Activated B cell treated with CpG ODN at 0.5 μM for 24 hours (primary cell): ENCODE measurements at regions not wholly inside any gene's neighbourhood (a gene's known extent, or its start where the extent isn't known, plus 50 kb on each side); places are given as distances from the start of the nearest gene placed in this dataset.

Source experiments
- ATAC-seq: fragments of 200-7000 bp; cut with Tn5 transposase; one replicate; pipeline ENCODE4 v1.10.0; 2021; ENCODE audit warnings: low read depth, mild to moderate bottlenecking, moderate library complexity
- CTCF ChIA-PET: fragments of 350-600 bp; sonication (Branson Sonifier 250); formaldehyde crosslinking; loops from one replicate; lab custom pipeline; 2021; ENCODE audit warnings: antibody characterized with exemption; lab: Charles Lee
- POLR2A ChIA-PET: fragments of 350-600 bp; sonication (Branson Sonifier 250); formaldehyde crosslinking; loops from one replicate; lab custom pipeline; 2021; ENCODE audit warnings: antibody characterized with exemption; lab: Charles Lee
- DNase-seq: peaks from one replicate; pipeline ENCODE4 v3.0.0; 2022
- H3K27ac Mint-ChIP-seq: one replicate; pipeline ENCODE4 v1.8.0; 2020; ENCODE audit warnings: mixed read lengths
- H3K27me3 Mint-ChIP-seq: one replicate; pipeline ENCODE4 v1.8.0; 2021; ENCODE audit warnings: mixed read lengths
- H3K36me3 Mint-ChIP-seq: one replicate; pipeline ENCODE4 v1.8.0; 2021; ENCODE audit warnings: low read depth, mixed read lengths
- H3K4me1 Mint-ChIP-seq: one replicate; pipeline ENCODE4 v1.8.0; 2021; ENCODE audit warnings: mixed read lengths
- H3K4me3 Mint-ChIP-seq: one replicate; pipeline ENCODE4 v1.8.0; 2020; ENCODE audit warnings: mild to moderate bottlenecking, mixed read lengths
- H3K9me3 Mint-ChIP-seq: one replicate; pipeline ENCODE4 v1.8.0; 2020; ENCODE audit warnings: mixed read lengths
- intact Hi-C: fragments of 100-400 bp; cut with micrococcal nuclease; formaldehyde crosslinking; loops from one replicate; pipeline ENCODE4 v1.15.1; 2024
- TF ChIP-seq, protein P1 (sequence below): fragments of 200-600 bp; IDR thresholded peaks from one replicate; pipeline ENCODE4 v1.8.0; 2022; ENCODE audit warnings: antibody characterized with exemption, mild to moderate bottlenecking

DNA sequence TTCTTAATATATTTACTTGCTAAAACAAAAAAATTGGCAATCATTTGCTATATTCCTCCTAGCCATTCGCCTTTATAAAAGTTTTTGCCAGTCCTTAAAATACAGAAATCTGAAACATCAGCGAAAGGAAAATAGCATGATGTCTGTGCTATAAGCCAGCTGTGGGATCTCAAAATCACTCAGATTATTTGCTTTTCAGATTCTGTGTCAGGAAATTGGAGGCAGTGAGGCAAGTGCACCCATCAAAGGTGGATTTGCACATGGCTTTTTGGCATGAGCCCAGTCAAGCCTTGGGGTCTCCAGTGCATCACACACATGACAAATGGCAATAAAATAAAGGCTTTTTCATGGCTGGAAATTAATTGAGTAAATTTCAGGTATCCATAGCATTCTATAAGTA, 196.8 kb upstream of the DAPK1 start:
- no peaks in the 10 kb centered on the region for H3K4me1 Mint-ChIP-seq
- POLR2A ChIA-PET: no interaction called here
- CTCF ChIA-PET: no interaction called here

DNA sequence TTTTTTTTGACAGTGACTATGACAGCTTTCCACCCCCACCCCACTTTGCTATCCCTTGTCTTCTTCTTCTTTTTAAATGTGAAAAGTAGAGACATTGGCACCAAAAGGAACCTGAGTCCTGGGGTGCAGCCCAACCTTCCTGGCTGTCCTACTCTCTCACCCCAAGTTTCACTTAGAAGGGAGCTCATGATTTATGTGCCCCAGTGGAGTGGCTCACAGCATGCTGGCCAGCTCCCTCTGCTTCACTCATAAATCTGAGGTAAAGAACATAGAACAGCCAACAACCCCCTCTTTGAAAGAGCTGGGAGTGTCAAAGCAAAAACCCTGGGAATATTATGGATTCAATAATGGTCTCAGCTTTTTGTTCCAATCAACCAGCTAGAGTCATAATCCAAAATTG, 196.3 kb upstream of the DAPK1 start:
- DNase-seq (no peak), ATAC-seq (no peak)
- TF ChIP-seq, protein P1, sequence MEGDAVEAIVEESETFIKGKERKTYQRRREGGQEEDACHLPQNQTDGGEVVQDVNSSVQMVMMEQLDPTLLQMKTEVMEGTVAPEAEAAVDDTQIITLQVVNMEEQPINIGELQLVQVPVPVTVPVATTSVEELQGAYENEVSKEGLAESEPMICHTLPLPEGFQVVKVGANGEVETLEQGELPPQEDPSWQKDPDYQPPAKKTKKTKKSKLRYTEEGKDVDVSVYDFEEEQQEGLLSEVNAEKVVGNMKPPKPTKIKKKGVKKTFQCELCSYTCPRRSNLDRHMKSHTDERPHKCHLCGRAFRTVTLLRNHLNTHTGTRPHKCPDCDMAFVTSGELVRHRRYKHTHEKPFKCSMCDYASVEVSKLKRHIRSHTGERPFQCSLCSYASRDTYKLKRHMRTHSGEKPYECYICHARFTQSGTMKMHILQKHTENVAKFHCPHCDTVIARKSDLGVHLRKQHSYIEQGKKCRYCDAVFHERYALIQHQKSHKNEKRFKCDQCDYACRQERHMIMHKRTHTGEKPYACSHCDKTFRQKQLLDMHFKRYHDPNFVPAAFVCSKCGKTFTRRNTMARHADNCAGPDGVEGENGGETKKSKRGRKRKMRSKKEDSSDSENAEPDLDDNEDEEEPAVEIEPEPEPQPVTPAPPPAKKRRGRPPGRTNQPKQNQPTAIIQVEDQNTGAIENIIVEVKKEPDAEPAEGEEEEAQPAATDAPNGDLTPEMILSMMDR: no peak
- intact Hi-C loops: no loop called here
- POLR2A ChIA-PET: no interaction called here
- Mint-ChIP-seq H3K27me3 (no peaks in the 10 kb centered on the region), H3K36me3 (no peaks in the 10 kb centered on the region), H3K27ac (no peak overlapping the region), H3K4me3 (no peak overlapping the region), H3K4me1 (no peaks in the 10 kb centered on the region), H3K9me3 (no peaks in the 10 kb centered on the region)
- CTCF ChIA-PET: no interaction called here

More for the DNA sequence above, 196.8 kb upstream of the DAPK1 start:
- no peak for DNase-seq
- TF ChIP-seq, protein P1: no peak
- no peak for ATAC-seq
- Mint-ChIP-seq H3K4me3 (no peak overlapping the region), H3K27me3 (no peaks in the 10 kb centered on the region), H3K9me3 (no peaks in the 10 kb centered on the region), H3K27ac (no peak overlapping the region), H3K36me3 (no peaks in the 10 kb centered on the region)
- intact Hi-C loops: no loop called here

DNA sequence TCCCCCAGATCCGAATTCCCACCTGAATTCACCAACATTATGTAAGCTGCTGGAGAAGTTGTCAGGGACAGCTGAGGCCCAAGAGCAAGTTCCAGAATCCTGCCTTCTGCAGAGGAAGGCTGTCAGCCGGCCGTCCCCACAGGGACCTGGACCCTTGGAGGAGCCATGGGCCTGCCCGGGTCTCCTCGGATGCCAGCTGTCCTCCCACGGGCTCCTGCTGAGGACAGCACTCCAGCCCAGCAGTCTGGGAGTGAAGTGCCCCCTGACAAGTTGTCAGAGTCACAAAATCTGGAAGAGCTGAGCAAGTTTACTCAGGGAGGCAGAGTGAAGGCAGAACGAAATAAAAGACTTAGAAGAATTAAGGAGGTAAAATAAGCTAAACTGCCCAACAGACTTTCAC, 192.5 kb upstream of the DAPK1 start:
- ATAC-seq: no peak
- ChIA-PET CTCF (no interaction called here), POLR2A (no interaction called here)
- Mint-ChIP-seq H3K27me3 (no peaks in the 10 kb centered on the region), H3K4me1 (no peaks in the 10 kb centered on the region), H3K27ac (no peak overlapping the region), H3K4me3 (no peak overlapping the region), H3K9me3 (no peaks in the 10 kb centered on the region), H3K36me3 (no peaks in the 10 kb centered on the region)
- DNase-seq: no peak
- intact Hi-C loops: no loop called here
- TF ChIP-seq, protein P1: no peak

DNA sequence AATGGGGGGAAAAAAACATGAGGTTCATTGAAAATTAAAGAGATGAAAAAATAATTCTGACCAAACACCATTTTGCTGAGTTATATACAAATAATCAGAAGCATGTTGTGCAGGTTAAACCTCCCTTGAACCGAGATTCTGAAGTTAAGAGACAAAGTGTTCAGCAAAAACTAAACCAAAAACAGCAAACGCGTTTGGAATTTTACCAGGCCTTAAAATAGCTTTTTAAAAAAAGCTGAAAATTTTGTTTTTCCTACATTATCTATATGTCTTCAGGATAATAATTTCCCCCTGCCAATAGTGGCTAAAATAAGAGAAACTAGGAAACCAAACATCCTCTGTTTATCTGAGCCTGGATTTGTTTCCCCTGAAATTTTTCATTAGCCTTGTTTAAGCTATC, 191.7 kb upstream of the DAPK1 start:
- Mint-ChIP-seq H3K4me1 (no peaks in the 10 kb centered on the region), H3K9me3 (no peaks in the 10 kb centered on the region), H3K27me3 (no peaks in the 10 kb centered on the region), H3K36me3 (no peaks in the 10 kb centered on the region), H3K4me3 (no peak overlapping the region), H3K27ac (no peak overlapping the region)
- POLR2A ChIA-PET: no interaction called here
- intact Hi-C loops: no loop called here
- TF ChIP-seq, protein P1: no peak
- no peak for ATAC-seq
- DNase-seq: no peak
- CTCF ChIA-PET: no interaction called here

DNA sequence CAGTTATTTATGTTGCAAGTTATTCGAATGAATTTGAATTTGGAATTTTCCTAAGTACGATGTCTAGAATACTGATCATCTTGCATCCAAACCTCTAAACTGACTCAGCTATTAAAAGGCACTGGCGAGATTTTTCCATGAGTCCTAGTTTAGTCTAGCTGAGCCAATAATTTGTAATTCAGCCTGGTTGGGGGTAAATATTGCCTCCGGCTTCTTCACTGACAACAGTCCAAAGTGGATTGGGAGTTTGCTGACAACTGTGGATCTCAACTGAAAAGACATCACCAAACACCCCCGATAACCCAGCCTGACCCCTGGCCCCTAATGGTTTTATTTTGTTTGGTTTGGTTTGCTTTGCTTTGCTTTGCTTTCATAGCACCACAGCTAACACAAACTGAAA, 189.8 kb upstream of the DAPK1 start:
- peaks cover 2% of the 10 kb centered on the region for H3K27me3 Mint-ChIP-seq
- TF ChIP-seq, protein P1: no peak
- no peaks in the 10 kb centered on the region for H3K9me3 Mint-ChIP-seq
- ATAC-seq (no peak), DNase-seq (no peak)
- H3K4me3 Mint-ChIP-seq: no peak overlapping the region
- no peak overlapping the region for H3K27ac Mint-ChIP-seq
- POLR2A ChIA-PET: no interaction called here
- H3K36me3 Mint-ChIP-seq: no peaks in the 10 kb centered on the region
- CTCF ChIA-PET: no interaction called here
- intact Hi-C loops: no loop called here
- H3K4me1 Mint-ChIP-seq: no peaks in the 10 kb centered on the region
